SK-N-SH (cell line): ENCODE measurements at regions not wholly inside any gene's neighbourhood (a gene's known extent, or its start where the extent isn't known, plus 50 kb on each side); places are given as distances from the start of the nearest gene placed in this dataset.

Experiments
- CTCF ChIA-PET: fragments of 300-600, 350-600 bp; formaldehyde crosslinking; extraction: SDS; loops from one replicate; lab custom pipeline; 2021; lab: Yijun Ruan, JAX
- POLR2A ChIA-PET: fragments of 350-600 bp; sonication (Branson Sonifier 250); formaldehyde crosslinking; extraction: SDS; loops from one replicate; lab custom pipeline; 2020; ENCODE audit warnings: antibody characterized with exemption, inconsistent platforms; lab: Yijun Ruan, JAX
- DNase-seq: peaks from one replicate; pipeline ENCODE4 v3.0.0; 2012
- H2AFZ ChIP-seq: fragments of 200-600 bp; sonication (generic); 2 replicates; pipeline ENCODE4 v1.8.1; 2016; ENCODE audit warnings: antibody characterized with exemption, mild to moderate bottlenecking, low read depth
- H3F3A ChIP-seq: fragments of 200-600 bp; sonication (generic); replicated peaks from 2 replicates; pipeline ENCODE3; 2016; ENCODE audit warnings: antibody characterized with exemption, mild to moderate bottlenecking; ENCODE audit not compliant: insufficient read depth
- H3K27ac ChIP-seq, 2 experiments: fragments of 200-500 bp in 1 of 2; fragments of 200-600 bp in 1 of 2; sonication (Bioruptor generic) in 1 of 2; sonication (generic), shearing (Covaris generic) in 1 of 2; 2 replicates each; pipeline versions ENCODE4 v1.5.1 to v1.6.1; 2014 to 2016; ENCODE audit warnings: low read depth in 2 of 2, inconsistent platforms in 1 of 2, low read length in 1 of 2, mild to moderate bottlenecking in 1 of 2, mixed read lengths in 1 of 2
- H3K27me3 ChIP-seq: fragments of 200-600 bp; sonication (generic), shearing (Covaris generic); 2 replicates; pipeline ENCODE4 v1.6.1; 2016; ENCODE audit warnings: mixed run types; ENCODE audit not compliant: insufficient read depth
- H3K36me3 ChIP-seq, 2 experiments: fragments of 200-500 bp in 1 of 2; fragments of 200-600 bp in 1 of 2; sonication (Bioruptor generic) in 1 of 2; sonication (generic) in 1 of 2; replicated peaks in 1 of 2; 2 replicates each; pipeline versions ENCODE3 to v1.5.1; 2014 to 2016; ENCODE audit warnings: low read length in 1 of 2, mild to moderate bottlenecking in 1 of 2; ENCODE audit not compliant: insufficient read depth in 2 of 2, control insufficient read depth in 1 of 2
- H3K4me1 ChIP-seq, 2 experiments: fragments of 200-500 bp in 1 of 2; fragments of 200-600 bp in 1 of 2; sonication (Bioruptor generic) in 1 of 2; sonication (generic), shearing (Covaris generic) in 1 of 2; 2 replicates each; pipeline versions ENCODE4 v1.5.1 to v1.6.1; 2014 to 2016; ENCODE audit warnings: low read depth in 1 of 2, low read length in 1 of 2, mixed run types in 1 of 2; ENCODE audit not compliant: insufficient read depth in 2 of 2, control insufficient read depth in 1 of 2
- H3K4me2 ChIP-seq: fragments of 200-600 bp; sonication (generic), shearing (Covaris generic); 2 replicates; pipeline ENCODE4 v1.6.1; 2017; ENCODE audit warnings: mixed run types
- H3K4me3 ChIP-seq, 2 experiments: fragments of 200-500 bp in 1 of 2; fragments of 200-600 bp in 1 of 2; sonication (Bioruptor generic) in 1 of 2; sonication (generic), shearing (Covaris generic) in 1 of 2; 2 replicates each; pipeline versions ENCODE4 v1.5.1 to v1.8.1; 2014 to 2016; ENCODE audit warnings: low read depth in 2 of 2, inconsistent platforms in 1 of 2, low read length in 1 of 2, mild to moderate bottlenecking in 1 of 2, mixed read lengths in 1 of 2, moderate library complexity in 1 of 2
- H3K79me2 ChIP-seq: fragments of 200-600 bp; sonication (generic); 2 replicates; pipeline ENCODE4 v1.8.1; 2017; ENCODE audit warnings: mild to moderate bottlenecking; ENCODE audit not compliant: insufficient read depth
- H3K9ac ChIP-seq: fragments of 200-600 bp; sonication (generic); 2 replicates; pipeline ENCODE4 v1.6.1; 2017; ENCODE audit warnings: mixed run types
- H3K9me2 ChIP-seq: fragments of 200-600 bp; sonication (generic); 2 replicates; pipeline ENCODE4 v1.6.1; 2017; ENCODE audit warnings: mixed run types
- H3K9me3 ChIP-seq: fragments of 200-600 bp; sonication (generic); 2 replicates; pipeline ENCODE4 v1.6.1; 2017; ENCODE audit warnings: mixed run types, mild to moderate bottlenecking, moderate library complexity
- H4K20me1 ChIP-seq: fragments of 200-600 bp; sonication (generic); 2 replicates; pipeline ENCODE4 v1.6.1; 2017; ENCODE audit warnings: mild to moderate bottlenecking, mixed run types; ENCODE audit not compliant: insufficient read depth
- CHD2 ChIP-seq: fragments of 150-350 bp; IDR thresholded peaks from 2 replicates; pipeline ENCODE4 v1.6.1; 2018; ENCODE audit warnings: low read length; ENCODE audit not compliant: partially characterized antibody
- EP300 ChIP-seq, 2 experiments: IDR thresholded peaks; 2 replicates each; pipeline versions ENCODE4 v1.4.0 to v1.6.1; 2012; ENCODE audit warnings: borderline replicate concordance in 1 of 2, low read depth in 1 of 2, low read length in 1 of 2
- EZH2phosphoT487 ChIP-seq: fragments of 200-600 bp; sonication (generic); IDR thresholded peaks from 2 replicates; pipeline ENCODE4 v1.6.1; 2017; ENCODE audit warnings: low read depth, mixed run types, mild to moderate bottlenecking, antibody characterized with exemption, moderate library complexity, borderline replicate concordance
- FOSL2 ChIP-seq: IDR thresholded peaks from 2 replicates; pipeline ENCODE4 v1.4.0; 2012; ENCODE audit warnings: low read depth, mild to moderate bottlenecking, moderate library complexity, borderline replicate concordance
- FOXJ3 ChIP-seq: sonication (generic); formaldehyde crosslinking; IDR thresholded peaks from 2 replicates; pipeline ENCODE4 v1.5.1; 2020; ENCODE audit warnings: mild to moderate bottlenecking, missing genetic modification reagents
- GABPA ChIP-seq: IDR thresholded peaks from 2 replicates; pipeline ENCODE4 v1.4.0; 2012; ENCODE audit warnings: low read depth, mild to moderate bottlenecking
- GATA2 ChIP-seq: sonication (generic); formaldehyde crosslinking; IDR thresholded peaks from 2 replicates; pipeline ENCODE4 v1.5.0; 2020; ENCODE audit warnings: mild to moderate bottlenecking, missing genetic modification reagents
- MEF2A ChIP-seq: IDR thresholded peaks from 2 replicates; pipeline ENCODE4 v1.4.0; 2012; ENCODE audit warnings: low read depth, borderline replicate concordance
- MXI1 ChIP-seq: IDR thresholded peaks from 2 replicates; pipeline ENCODE4 v1.6.1; 2012; ENCODE audit warnings: mild to moderate bottlenecking, low read depth, low read length, improper control_type of control experiment
- NFIC ChIP-seq: IDR thresholded peaks from 2 replicates; pipeline ENCODE4 v1.4.0; 2012; ENCODE audit warnings: borderline replicate concordance
- NRF1 ChIP-seq: IDR thresholded peaks from 2 replicates; pipeline ENCODE4 v1.6.1; 2012; ENCODE audit warnings: low read depth, mild to moderate bottlenecking, low read length
- RAD21 ChIP-seq: IDR thresholded peaks from 2 replicates; pipeline ENCODE4 v1.6.1; 2012; ENCODE audit warnings: mild to moderate bottlenecking, low read length
- RXRA ChIP-seq: IDR thresholded peaks from 2 replicates; pipeline ENCODE4 v1.4.0; 2012; ENCODE audit warnings: low read depth, mild to moderate bottlenecking, borderline replicate concordance
- SIN3A ChIP-seq: IDR thresholded peaks from 2 replicates; pipeline ENCODE4 v1.6.1; 2012; ENCODE audit warnings: low read depth, mild to moderate bottlenecking, low read length, moderate library complexity, borderline replicate concordance
- TAF1 ChIP-seq: IDR thresholded peaks from 2 replicates; pipeline ENCODE4 v1.6.1; 2012; ENCODE audit warnings: low read depth, mild to moderate bottlenecking, low read length, moderate library complexity, borderline replicate concordance
- TEAD4 ChIP-seq: IDR thresholded peaks from 2 replicates; pipeline ENCODE4 v1.4.0; 2012; ENCODE audit warnings: mild to moderate bottlenecking, borderline replicate concordance; ENCODE audit not compliant: insufficient read depth
- YY1 ChIP-seq: IDR thresholded peaks from 2 replicates; pipeline ENCODE4 v1.4.0; 2012; ENCODE audit warnings: low read depth, mild to moderate bottlenecking
- WGBS: methylation state at CpG from one replicate; pipeline ENCODE4 v1.1.6; 2017; ENCODE audit warnings: low lambda C conversion rate; 5-methylcytosine and 5-hydroxymethylcytosine counted together
- TF ChIP-seq, protein P1 (sequence below): fragments of 150-350 bp; IDR thresholded peaks from 2 replicates; pipeline ENCODE4 v1.6.1; 2016; ENCODE audit warnings: mild to moderate bottlenecking, low read depth, low read length
- TF ChIP-seq, protein P2 (sequence below): IDR thresholded peaks from 2 replicates; pipeline ENCODE4 v1.4.0; 2012; ENCODE audit warnings: low read depth
- TF ChIP-seq, protein P3 (sequence below): IDR thresholded peaks from 2 replicates; pipeline ENCODE4 v1.4.0; 2012; ENCODE audit warnings: low read depth, borderline replicate concordance

DNA sequence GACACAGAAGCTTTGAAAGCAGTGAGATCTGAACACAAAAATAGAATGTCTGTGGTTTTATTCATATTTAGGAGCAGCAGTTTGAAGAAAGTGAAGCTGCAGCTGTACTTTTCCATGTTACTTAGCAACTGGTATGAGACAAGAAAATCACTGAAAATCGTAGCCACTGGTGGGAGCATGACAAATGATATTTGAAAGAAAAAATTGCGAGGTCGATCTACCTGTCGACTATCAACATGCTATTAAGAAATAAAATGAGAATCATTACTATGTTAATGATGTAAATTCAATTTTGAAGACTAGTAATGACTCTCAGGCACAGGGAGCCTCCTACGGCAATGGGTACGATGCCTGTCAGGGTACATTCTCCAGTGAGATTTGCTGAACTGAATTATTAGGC is 436.4 kb downstream of the SLITRK5 start:
- CTCF ChIA-PET: interaction anchor here (1.1 kb wide), 1 partner anchor 959 kb away, joined by 3 read pairs; no protein-coding TSS in a partner anchor
- Histone ChIP-seq H4K20me1 (no peaks in the 10 kb centered on the region), H3K4me1 (no peaks in the 10 kb centered on the region)
- TF ChIP-seq YY1 (no peak), GABPA (no peak), NFIC (no peak), RXRA (no peak), GATA2 (CRISPR knock-in tag) (no peak), MEF2A (no peak), TAF1 (no peak), EZH2phosphoT487 (no peak)
- TF ChIP-seq, protein P1, sequence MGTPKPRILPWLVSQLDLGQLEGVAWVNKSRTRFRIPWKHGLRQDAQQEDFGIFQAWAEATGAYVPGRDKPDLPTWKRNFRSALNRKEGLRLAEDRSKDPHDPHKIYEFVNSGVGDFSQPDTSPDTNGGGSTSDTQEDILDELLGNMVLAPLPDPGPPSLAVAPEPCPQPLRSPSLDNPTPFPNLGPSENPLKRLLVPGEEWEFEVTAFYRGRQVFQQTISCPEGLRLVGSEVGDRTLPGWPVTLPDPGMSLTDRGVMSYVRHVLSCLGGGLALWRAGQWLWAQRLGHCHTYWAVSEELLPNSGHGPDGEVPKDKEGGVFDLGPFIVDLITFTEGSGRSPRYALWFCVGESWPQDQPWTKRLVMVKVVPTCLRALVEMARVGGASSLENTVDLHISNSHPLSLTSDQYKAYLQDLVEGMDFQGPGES: no peak
- TF ChIP-seq, protein P2, sequence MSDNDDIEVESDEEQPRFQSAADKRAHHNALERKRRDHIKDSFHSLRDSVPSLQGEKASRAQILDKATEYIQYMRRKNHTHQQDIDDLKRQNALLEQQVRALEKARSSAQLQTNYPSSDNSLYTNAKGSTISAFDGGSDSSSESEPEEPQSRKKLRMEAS: no peak
- TF ChIP-seq, all 33 proteins: peak for 0
- Histone ChIP-seq H3K9me2 (no peaks in the 10 kb centered on the region), H3K4me3 (no peak overlapping the region), H3K4me2 (no peak overlapping the region), H3K79me2 (no peaks in the 10 kb centered on the region), H3F3A (no peaks in the 10 kb centered on the region), H2AFZ (no peak overlapping the region), H3K9ac (no peak overlapping the region), H3K36me3 (no peaks in the 10 kb centered on the region), H3K27me3 (no peaks in the 10 kb centered on the region), H3K27ac (no peak overlapping the region), H3K9me3 (no peaks in the 10 kb centered on the region)
- WGBS: 32% methylated on average over 6 of the region's 6 CpGs
- POLR2A ChIA-PET: no interaction called here
- no peak for DNase-seq

DNA sequence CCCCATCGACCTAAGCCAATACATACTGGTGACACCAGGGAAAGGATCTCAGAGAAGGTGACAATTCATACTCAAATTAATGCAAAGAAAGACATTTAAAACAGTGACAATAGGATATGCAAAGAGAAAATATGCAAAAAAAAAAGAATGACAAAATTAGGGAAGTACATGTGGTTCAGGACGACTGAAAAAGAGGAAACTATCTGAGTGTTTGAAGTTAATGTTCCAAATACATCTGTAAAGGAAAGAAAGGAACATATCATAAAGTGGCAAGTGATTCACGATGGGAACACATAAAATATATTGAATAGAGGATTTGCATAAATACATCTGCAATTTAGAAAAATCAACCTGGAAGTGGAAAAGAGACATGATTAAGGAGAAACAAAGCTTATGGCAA is 441.4 kb downstream of the SLITRK5 start:
- H3K4me2 ChIP-seq: no peak overlapping the region
- no peak for DNase-seq
- TF ChIP-seq MXI1 (no peak), NRF1 (no peak), GABPA (no peak), RAD21 (no peak), FOSL2 (no peak), FOXJ3 (CRISPR knock-in tag) (no peak), EP300 (IDR thresholded peaks at IDR 0.05; ENCODE audit: borderline replicate concordance in 1 of 2, low read depth in 1 of 2, low read length in 1 of 2) (no peak), GATA2 (CRISPR knock-in tag) (no peak), TEAD4 (no peak), TAF1 (no peak), MEF2A (no peak), CHD2 (no peak), SIN3A (no peak)
- TF ChIP-seq, protein P2: no peak
- TF ChIP-seq, protein P3, sequence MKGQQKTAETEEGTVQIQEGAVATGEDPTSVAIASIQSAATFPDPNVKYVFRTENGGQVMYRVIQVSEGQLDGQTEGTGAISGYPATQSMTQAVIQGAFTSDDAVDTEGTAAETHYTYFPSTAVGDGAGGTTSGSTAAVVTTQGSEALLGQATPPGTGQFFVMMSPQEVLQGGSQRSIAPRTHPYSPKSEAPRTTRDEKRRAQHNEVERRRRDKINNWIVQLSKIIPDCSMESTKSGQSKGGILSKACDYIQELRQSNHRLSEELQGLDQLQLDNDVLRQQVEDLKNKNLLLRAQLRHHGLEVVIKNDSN: no peak
- POLR2A ChIA-PET: no interaction called here
- H3K9me2 ChIP-seq: no peaks in the 10 kb centered on the region
- H4K20me1 ChIP-seq: no peaks in the 10 kb centered on the region
- no peaks in the 10 kb centered on the region for H3K9me3 ChIP-seq
- H2AFZ ChIP-seq: no peak overlapping the region
- WGBS: 23% methylated on average over 3 of the region's 3 CpGs
- no peak overlapping the region for H3K27ac ChIP-seq
- CTCF ChIA-PET: no interaction called here
- no peak overlapping the region for H3K9ac ChIP-seq
- no peaks in the 10 kb centered on the region for H3K79me2 ChIP-seq
- H3K4me3 ChIP-seq: no peak overlapping the region
- no peaks in the 10 kb centered on the region for H3K36me3 ChIP-seq
- no peaks in the 10 kb centered on the region for H3F3A ChIP-seq
- no peaks in the 10 kb centered on the region for H3K4me1 ChIP-seq
- no peaks in the 10 kb centered on the region for H3K27me3 ChIP-seq
